CD4-positive, alpha-beta T cell treated with Interleukin-17A for 1 hour (primary cell): ENCODE measurements at regions not wholly inside any gene's neighbourhood (a gene's known extent, or its start where the extent isn't known, plus 50 kb on each side); places are given as distances from the start of the nearest gene placed in this dataset.

Experiments used
- DNase-seq: peaks from one replicate; pipeline ENCODE4 v3.0.0-alpha.2; 2020

DNA sequence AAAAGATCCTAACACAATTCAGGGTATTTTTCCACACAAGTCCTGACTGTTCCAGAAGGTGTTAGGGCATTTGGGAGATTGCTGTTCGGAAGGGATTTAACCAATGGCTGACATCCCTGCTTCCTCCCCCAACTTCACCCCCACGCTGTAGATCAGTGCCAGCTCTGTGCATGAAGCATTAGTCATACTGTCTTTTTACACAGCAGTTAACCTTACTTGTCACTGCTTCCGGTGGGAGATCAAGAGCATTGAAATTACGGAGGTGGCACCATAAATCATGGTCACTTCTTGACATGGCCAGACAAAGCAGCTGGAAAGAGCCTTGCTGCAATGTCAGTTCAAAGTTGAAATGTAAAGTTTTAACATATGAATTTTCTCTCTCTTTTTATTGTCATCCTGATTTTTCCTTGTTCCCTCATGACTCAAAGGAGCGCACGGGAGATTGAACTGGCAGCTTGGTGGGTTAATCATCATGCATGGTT lies 70.2 kb downstream of the HRH4 start:
- DNase-seq: no peak

DNA sequence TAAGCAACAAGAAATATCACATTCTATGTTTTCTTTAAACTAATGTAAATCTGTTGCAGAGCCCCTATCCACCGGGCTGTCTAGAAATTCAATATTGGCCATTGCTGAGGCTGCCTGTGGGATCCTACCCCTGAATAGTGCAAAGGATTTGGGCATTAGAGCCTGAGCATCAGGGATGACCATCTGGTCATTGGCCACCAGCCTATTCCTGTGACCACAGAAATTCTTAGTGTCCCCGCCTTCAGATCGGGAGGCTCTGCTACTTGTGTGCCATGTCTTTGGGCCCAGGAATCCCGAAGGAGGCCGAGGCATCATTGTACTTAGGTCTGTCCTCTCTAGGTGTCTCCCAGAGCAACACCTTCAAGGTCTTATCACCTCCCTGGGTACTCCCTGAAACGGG lies 73.8 kb downstream of the HRH4 start:
- DNase-seq: no peak

DNA sequence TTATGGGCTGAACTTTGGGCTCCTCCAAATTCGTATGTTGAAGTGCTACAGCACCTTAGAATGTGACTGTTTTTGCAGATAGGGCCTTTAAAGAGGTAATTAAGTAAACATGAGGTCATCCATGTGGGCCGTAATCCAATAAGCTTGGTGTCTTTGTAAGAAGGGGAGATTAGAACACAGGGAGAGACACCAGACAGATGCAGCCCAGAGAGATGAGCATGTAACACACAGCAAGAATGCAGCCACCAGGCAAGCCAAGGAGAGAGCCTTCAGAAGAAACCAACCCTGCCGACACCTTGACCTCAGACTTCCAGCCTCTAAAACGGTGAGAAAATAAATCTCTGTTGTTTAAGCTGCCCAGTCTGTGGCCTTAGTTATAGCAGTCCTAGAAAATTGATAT lies 74.3 kb downstream of the HRH4 start:
- no peak for DNase-seq

DNA sequence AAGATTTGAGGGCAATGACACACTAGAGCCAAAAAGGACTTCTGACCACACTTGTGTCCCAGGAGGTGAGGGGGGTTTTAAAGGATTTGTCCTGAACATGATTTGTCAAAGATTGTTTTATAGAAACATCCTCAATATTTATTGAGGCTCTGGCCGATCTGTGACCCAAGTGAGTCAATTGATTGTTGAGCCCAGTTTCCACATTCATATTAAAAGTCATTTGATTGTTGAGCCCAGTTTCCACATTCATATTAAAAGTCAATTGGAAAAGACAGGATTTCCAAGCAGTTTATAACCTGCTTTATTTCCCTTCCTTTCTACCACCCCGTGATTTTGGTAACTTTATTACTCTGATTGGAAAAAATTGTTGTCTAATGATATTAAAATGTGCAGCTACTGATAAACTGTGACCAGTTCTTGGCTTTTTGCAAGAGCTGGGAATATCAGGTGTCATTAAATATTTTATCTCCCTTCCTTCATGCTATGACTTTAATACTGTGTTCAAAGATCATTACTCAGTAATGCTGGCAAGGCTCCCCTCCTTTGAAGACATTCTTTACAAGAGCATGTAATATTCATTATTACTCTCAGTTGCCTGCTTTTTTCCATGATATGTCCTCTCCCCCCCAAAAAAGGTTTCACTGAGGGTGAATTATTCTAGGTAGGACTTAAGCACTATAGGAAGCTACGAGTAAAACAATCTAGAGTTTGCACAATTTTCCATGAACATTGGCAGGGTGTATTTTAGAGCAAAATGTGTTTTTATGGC lies 75.3 kb downstream of the HRH4 start:
- DNase-seq: no peak

DNA sequence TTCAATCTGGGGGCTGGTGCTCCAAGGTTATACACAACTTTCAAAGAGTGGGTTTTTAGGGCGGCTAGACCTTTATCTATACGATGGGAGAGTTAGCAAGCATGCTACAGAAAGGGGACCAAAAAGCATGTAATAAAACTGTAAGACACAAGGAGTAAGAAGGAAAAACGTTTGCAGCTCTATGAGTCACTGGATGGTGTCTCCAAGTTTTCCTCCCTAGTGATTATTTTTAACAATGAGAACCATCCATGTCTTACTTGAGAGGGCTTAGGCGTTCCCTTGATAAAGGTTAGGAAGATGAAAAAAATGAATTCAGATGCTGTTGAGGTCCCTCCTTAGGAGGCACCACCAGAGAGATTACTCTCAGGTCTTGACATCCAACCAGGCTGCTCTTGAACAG lies 75.9 kb downstream of the HRH4 start:
- no peak for DNase-seq

DNA sequence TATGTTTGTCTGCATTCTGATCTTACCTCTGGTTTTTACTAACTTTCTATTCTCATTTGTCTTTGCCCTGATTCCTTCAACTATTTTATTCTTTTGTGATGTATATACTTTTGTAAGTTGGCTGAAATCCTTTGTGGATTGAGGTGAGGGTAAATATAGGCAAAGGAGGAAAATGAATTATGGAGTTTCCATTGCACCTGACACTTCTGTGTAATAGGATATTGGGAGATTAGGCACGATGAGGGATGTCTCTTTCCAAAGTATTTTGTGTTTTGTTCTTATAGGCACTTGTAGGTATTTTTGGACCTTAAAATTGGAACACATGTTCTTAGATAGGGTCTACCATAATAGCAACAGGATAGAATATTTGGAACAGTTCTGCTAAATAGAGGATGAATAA lies 76.4 kb downstream of the HRH4 start:
- DNase-seq: no peak

DNA sequence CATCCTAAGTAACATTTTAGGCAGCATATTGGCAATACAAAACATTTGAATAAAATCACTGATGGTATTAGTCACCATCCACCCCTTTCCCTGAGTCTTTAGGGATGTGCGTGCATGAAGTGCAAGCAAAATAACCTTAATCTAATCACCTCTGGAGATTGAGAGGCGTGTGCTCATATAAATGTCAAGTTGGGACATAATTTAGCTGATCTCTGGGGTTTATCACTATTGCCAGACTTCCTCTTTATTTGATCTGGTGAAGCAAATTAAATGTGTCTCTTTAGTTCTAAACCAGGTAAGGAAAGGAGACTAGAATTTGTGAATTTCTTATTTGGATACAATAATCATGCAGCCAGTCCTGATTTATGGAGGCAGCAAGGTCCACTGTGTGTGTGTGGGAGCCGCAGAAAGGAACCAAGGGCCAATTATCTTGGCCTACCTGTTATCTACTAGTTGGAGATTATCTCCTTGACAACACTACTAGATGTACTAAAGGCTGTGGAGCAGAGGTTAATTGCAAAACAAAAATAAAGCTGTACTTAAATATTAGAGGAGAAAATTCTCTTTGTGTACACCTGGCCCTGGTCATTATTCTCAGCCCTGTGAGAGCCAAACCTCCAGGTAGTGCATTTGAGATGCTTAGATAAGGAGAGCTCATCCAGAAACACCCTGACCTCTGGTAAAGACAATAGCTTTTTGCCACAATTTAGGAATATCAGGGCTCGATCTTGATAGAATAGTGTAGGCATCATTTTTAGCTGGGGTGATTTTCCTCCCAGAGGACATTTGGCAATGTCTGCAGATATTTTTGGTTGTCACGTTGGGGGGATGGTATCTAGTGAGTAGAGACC lies 78.2 kb downstream of the HRH4 start:
- DNase-seq: no peak

DNA sequence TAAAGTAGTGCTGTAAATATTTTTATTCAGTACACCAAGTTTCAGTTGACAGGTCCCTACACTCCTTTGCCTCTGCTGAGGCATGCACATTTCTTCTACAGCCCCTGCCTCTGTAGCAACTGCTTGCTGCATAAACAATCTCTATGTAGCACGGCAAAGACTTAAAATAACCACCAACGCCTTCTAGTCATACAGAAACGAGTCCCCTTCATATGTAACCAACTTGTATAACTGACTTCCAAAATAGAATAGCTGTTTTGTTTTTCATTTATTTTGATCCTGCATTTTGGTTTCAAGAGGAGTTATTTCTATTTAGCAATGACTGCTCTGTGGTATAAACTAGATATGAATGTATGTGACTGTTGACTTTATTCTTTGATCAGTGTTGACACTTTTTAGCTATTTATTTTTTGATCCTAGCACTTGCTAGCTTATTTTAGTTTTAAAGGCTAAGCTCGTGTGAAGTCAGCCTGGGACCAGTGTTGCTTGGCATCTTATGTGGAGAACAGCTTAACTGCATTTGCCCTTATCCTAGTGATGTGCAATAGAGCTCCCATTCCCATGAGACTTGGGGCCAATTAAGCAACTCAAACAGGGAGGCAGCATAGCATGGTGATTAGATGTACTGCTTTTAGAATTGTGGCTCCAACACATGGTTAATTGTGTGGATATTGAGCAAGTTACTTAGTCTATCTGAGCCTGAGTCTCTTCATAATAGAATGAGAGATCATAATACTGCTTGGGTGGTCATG lies 79.6 kb downstream of the HRH4 start:
- DNase-seq: no peak

GRCh38 chr18:24540896-24541295 lies 80.5 kb downstream of the HRH4 start:
- no peak for DNase-seq

GRCh38 chr18:24543086-24543794 lies 82.8 kb downstream of the HRH4 start:
- no peak for DNase-seq

DNA sequence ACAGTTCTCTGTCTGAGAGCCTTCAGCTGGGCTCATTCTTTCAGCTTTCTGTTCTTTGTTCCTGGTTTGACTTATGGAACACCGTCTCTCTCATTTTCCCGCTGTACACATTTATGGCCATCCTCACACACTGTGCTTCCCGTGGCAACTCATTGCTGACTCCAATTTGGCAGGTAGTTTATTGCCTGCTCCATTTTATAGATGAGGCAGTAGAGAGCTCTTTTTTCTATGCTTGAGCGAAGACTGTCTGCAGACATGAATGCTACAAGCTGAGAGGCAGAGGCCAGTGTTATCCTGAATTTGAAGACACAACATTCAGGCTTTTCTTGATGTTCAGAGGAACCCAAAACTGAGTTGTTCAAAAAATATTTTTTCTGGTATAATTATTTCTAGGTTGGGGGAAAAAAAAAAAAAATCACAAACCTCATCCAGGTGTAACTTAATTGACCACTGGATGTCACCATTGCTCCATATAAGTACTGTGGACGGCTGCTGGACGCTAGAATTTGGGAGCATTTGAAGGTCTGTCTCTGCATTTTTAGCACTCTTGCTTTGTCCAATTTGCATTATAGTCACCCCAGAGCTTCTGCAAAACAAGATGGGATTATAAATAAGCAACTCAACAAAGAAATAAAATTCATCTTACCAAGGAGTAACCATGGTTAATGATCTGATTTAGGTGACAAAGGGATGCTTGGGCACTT lies 83.5 kb downstream of the HRH4 start:
- no peak for DNase-seq

- no peak for DNase-seq
Observed at GRCh38 chr18:24544949-24545348, 84.5 kb downstream of the HRH4 start.

- DNase-seq: no peak
Observed at GRCh38 chr18:24545651-24546050, 85.2 kb downstream of the HRH4 start.

- DNase-seq: no peak
Observed at GRCh38 chr18:24546307-24546706, 85.9 kb downstream of the HRH4 start.

- DNase-seq: no peak
Observed at GRCh38 chr18:24548583-24548982, 88.1 kb downstream of the HRH4 start.

DNA sequence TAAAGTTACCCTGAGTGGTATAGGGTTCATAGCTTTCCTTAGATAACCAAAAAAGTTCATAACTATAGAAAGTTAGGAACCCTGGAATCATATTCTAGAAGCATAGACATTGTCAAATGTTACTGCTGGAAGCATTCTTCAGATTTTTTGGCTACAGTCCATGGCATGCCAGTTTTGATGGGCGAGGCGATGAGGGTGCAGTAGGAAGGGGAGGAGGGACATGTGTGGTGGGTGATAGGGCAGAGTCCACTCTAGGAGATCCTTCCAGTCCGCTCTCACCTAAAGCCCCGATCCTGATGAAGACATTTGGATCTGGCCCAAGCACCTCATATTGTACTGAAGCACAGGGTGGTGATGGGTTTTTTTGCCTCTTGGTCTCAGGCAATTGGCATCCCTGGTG lies 91.8 kb downstream of the HRH4 start:
- DNase-seq: no peak

DNA sequence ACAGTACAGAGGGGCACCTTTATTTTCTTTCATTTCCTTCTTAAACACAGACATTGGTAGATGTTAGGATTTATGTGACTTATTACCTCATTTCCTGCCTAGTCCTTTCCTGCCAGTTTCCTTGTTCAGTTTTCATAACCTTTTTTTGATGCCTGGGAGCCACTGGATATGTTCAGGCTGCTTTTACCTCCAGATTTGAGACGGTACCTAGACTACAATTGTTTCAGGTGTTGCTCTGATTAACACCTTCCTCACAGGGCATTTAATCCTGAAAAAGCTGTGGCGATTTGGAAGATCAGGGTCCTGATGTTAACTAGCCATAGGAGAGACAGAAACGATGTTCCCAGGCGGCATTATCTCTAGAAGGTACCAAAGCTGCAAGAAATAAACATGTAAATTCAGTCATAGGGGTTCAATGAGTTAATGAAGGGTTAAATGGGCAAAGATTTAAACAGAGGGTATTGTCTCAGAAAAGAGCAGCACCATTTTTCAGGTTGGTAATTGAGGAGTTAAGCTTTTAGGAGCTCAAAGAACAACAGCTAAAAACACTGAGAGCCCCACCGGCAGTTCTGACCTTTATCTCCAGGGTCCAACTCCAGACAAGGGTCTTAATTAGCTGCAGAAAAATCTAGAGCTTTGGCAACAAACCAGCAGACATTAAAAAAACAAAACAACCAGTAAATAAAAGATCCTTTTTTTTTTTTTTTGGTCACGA lies 93.3 kb downstream of the HRH4 start:
- no peak for DNase-seq

- no peak for DNase-seq
Observed at GRCh38 chr18:24558403-24558802, 98.0 kb downstream of the HRH4 start.

DNA sequence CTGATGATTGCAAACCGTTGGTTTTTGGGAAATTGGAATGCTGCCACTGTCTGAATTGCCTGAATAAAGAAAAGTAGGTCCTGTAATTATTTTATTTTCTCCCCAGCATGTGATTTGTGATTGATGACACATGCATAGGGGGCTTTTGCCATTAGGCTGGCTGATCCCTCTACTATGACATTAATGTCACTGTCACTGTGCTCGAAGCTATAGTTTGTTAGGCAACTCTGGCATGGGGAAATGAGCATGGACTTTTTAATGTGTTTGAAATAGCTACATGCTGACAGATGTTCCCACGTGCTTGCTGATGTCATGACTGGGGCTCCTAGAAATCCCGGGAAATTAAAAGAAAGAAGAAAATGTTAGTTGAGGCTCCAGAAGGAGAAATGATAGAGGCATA lies 99.1 kb downstream of the HRH4 start:
- no peak for DNase-seq

DNA sequence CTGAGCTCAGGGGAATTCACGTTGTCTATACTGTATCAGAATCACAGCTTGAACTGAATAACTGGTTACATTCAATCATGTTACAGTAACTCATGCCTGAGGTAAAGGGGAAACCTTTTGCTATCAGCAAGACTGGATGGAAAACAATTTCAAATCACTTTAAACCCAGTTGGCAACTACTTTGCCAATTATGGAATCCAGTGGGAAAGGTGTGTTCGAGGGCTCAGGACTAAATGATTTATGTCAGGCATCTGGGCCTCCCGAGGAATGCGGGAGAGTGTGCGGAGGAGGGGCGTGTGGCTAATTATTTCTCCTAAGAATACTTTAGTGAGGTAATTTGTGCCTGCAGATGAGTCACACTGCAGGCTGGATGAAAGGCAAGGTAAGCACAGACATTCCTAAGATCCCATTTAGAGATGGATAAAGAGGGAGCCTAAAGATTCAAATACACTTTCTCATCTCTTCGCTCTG lies 100.1 kb downstream of the HRH4 start:
- no peak for DNase-seq

DNA sequence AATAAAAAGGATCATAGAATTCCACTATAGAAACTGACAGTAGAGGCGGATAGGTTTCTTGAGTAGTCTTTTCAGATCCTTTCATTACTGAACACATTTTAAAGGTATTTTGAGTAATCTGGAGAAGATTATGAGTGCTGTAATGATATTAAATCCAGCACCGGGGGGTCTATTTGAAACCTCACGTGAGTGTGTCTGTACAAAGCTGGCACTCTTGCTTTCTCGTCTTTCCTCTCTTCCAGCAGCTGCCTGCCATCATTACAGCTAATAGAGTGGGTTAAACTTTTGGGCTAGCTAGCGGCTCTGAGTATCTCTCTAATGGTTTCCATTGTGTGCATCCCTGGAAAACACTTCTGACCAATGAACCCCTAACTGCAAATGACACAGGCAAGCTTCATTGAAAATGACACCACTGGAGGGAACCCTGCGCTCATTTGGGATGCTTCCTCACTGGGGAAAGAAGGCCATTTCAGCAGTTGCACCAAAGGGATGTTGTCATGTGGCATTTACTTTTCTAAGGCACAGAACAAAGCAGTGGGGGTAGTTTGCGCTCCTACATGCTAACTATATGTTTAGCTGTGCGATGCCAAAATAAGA lies 101.0 kb downstream of the HRH4 start:
- no peak for DNase-seq
